GM18867 (cell line): ENCODE measurements at regions not wholly inside any gene's neighbourhood (a gene's known extent, or its start where the extent isn't known, plus 50 kb on each side); places are given as distances from the start of the nearest gene placed in this dataset.

ENCODE experiments used
- ATAC-seq: cut with Tn5 transposase; IDR thresholded peaks from one replicate; pipeline ENCODE4 v1.9.1; 2021; ENCODE audit warnings: mild to moderate bottlenecking, moderate library complexity; ENCODE audit not compliant: unreplicated experiment

- no peak for ATAC-seq
These were observed 878.0 kb upstream of the TMEM132C start for GRCh38 chr12:127388985-127389384.

- no peak for ATAC-seq
These were observed 877.0 kb upstream of the TMEM132C start for GRCh38 chr12:127389923-127390322.

- ATAC-seq: no peak
These were observed 873.5 kb upstream of the TMEM132C start for GRCh38 chr12:127393465-127393864.

- no peak for ATAC-seq
These were observed 873.1 kb upstream of the TMEM132C start for GRCh38 chr12:127393896-127394295.

GRCh38 chr12:127396734-127397133 is 870.2 kb upstream of the TMEM132C start:
- ATAC-seq: no peak

GRCh38 chr12:127398016-127398710 is 868.8 kb upstream of the TMEM132C start:
- no peak for ATAC-seq

GRCh38 chr12:127399451-127399850 is 867.5 kb upstream of the TMEM132C start:
- no peak for ATAC-seq

GRCh38 chr12:127400221-127400620 is 866.7 kb upstream of the TMEM132C start:
- ATAC-seq: no peak

GRCh38 chr12:127401005-127401404 is 866.0 kb upstream of the TMEM132C start:
- ATAC-seq: no peak

- ATAC-seq: no peak
These were observed 865.4 kb upstream of the TMEM132C start for GRCh38 chr12:127401536-127401935.

GRCh38 chr12:127411166-127411915 is 855.6 kb upstream of the TMEM132C start:
- no peak for ATAC-seq

- no peak for ATAC-seq
These were observed 855.0 kb upstream of the TMEM132C start for GRCh38 chr12:127411981-127412380.

- ATAC-seq: no peak
These were observed 854.1 kb upstream of the TMEM132C start for GRCh38 chr12:127412866-127413265.

GRCh38 chr12:127414186-127414585 is 852.8 kb upstream of the TMEM132C start:
- ATAC-seq: no peak

- no peak for ATAC-seq
These were observed 852.3 kb upstream of the TMEM132C start for GRCh38 chr12:127414636-127415035.

- ATAC-seq: no peak
These were observed 850.2 kb upstream of the TMEM132C start for GRCh38 chr12:127416796-127417195.

- no peak for ATAC-seq
These were observed 847.9 kb upstream of the TMEM132C start for GRCh38 chr12:127419111-127419510.

- no peak for ATAC-seq
These were observed 845.4 kb upstream of the TMEM132C start for GRCh38 chr12:127421614-127422013.

- ATAC-seq: no peak
These were observed 843.9 kb upstream of the TMEM132C start for GRCh38 chr12:127422935-127423566.

GRCh38 chr12:127425474-127425873 is 841.5 kb upstream of the TMEM132C start:
- no peak for ATAC-seq

- no peak for ATAC-seq
These were observed 838.5 kb upstream of the TMEM132C start for GRCh38 chr12:127428420-127428819.
